GM12874 (cell line): ENCODE measurements at regions not wholly inside any gene's neighbourhood (a gene's known extent, or its start where the extent isn't known, plus 50 kb on each side); places are given as distances from the start of the nearest gene placed in this dataset.

Experiments
- TF ChIP-seq, protein P1 (sequence below): IDR thresholded peaks from 2 replicates; pipeline ENCODE4 v1.5.1; 2011; ENCODE audit warnings: low read depth, mild to moderate bottlenecking, control low read depth, low read length, moderate library complexity; ENCODE audit not compliant: insufficient read depth

DNA sequence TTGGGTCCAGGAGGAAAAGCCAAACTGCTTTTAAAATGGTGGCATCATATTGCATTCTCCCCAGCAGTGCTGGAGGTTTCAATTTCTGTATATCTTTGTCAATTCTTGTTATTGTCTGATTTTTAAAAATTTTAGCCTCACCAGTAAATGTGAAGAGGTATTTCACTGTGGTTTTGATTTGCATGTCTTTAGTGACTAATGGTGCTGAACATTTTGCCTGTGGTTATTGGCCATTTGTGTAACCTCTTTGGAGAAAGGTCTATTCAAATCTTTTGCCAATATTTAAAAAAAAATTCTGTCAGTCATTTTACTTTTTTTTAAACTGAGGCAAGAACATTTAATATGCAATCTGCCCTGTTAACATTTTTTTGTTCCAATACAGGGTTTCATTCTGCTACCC, 322.1 kb downstream of the TLL1 start:
- TF ChIP-seq, protein P1, sequence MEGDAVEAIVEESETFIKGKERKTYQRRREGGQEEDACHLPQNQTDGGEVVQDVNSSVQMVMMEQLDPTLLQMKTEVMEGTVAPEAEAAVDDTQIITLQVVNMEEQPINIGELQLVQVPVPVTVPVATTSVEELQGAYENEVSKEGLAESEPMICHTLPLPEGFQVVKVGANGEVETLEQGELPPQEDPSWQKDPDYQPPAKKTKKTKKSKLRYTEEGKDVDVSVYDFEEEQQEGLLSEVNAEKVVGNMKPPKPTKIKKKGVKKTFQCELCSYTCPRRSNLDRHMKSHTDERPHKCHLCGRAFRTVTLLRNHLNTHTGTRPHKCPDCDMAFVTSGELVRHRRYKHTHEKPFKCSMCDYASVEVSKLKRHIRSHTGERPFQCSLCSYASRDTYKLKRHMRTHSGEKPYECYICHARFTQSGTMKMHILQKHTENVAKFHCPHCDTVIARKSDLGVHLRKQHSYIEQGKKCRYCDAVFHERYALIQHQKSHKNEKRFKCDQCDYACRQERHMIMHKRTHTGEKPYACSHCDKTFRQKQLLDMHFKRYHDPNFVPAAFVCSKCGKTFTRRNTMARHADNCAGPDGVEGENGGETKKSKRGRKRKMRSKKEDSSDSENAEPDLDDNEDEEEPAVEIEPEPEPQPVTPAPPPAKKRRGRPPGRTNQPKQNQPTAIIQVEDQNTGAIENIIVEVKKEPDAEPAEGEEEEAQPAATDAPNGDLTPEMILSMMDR: no peak

DNA sequence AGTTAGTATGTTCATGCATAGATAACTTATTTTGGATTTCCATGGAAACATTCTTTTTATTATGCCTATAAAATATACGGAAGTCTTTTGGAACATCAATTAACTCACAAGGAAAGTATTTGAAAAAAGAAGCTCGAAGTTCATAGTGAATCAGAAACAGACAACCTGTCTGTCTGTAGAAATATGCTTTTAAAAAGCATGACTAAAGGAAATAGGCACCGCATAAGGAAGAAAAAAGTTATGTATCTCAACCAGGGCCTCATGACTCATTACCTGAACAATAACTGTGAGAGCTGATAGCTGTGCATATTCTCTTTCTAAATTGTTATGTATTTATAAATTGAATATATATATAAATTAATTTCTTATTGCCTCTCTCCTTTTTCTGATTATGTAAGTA, 324.1 kb downstream of the TLL1 start:
- TF ChIP-seq, protein P1: no peak

DNA sequence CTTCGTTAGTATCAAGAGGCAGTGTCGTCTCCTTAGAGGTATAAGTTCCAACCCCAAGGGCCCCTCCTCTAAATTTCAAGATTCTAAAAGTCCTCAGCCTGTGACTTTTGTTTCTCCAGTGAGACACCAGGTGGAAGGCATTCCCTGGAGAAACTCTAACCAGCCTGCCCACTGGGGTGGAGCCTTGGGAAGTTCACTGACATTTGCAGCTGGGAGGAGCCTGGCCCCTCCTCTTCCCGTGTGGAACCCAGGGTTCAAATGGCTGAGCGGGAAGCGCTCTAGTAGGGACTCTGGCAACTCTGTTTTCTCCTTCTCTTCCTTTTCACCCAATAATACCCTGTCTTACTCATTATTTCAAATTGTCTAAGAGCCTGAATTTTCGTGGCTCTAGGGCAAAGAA, 325.0 kb downstream of the TLL1 start:
- TF ChIP-seq, protein P1: no peak

DNA sequence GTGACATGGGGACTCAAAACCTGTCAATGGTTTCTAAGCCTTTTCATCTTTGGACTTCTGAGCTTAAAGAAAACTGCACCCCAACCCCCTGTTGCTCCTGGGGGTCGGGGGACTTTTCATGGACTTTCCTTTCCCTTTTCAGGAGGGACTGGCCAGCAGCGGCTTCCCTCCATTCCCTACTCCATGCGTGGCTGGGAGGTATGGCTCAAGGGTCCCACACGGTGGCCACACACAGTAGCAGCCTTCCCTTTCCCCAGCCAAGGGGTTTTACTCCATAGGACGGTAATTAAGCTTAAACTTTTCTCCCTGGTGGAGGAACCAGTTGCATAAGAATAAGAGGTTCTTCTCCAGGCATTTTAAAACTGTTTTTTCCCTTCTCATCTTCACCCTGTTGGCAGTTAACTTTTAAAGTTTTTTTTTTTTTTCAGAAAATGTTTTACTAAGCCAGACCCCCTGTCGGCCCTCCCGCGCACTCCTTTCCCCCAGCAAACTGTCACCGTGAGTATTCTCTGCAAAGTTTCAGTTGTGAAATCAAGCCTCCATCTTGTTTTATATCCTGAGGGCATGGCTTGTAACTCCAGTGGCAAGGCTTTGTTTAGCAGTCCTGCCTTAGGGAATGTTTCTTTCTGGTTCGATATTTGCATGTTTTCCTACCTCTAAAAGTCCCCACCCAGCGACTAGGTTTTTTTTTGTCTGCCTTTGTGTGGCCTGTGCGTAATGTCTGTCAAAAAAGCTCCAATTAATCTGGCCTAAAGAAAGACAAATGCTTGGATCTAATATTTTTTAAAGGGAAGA, 325.7 kb downstream of the TLL1 start:
- TF ChIP-seq, protein P1: no peak

DNA sequence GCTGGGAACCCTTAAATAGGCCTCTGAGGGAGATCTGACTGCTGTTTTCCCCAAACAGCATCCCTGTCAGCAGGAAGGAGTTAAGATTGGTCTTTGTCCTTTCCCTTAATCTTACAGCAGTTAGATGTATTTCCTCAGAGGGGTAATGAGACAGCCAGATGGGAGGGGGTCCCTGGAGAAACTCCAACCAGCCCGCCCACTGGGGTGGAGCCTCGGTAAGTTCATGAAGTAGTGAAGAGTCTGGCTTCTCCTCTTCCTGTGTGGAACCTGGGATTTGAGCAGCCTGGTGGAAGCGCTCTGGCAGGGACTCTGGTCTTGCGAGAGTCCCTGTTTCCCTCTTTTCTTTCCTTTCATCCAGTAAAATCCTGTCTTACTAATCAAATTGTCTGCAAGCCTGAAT, 330.0 kb downstream of the TLL1 start:
- TF ChIP-seq, protein P1: no peak

DNA sequence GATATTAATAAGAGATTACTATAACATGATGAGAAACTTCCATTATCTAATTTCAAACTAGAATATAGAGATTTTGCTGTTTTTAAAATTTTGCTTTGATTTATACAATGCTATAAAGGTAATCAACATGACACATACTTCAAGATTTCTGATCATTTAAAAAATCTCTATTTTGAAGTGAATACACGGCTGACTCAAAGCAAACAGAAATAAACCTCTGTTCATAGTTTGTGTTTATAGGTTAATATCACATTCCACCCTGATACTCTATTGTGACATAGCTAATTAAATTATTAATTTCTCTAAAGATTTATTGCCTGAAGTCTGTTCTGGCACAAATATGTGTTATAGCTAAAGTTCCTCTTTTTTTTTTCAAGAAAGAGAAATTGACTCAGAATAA, 349.2 kb downstream of the TLL1 start:
- TF ChIP-seq, protein P1: no peak

DNA sequence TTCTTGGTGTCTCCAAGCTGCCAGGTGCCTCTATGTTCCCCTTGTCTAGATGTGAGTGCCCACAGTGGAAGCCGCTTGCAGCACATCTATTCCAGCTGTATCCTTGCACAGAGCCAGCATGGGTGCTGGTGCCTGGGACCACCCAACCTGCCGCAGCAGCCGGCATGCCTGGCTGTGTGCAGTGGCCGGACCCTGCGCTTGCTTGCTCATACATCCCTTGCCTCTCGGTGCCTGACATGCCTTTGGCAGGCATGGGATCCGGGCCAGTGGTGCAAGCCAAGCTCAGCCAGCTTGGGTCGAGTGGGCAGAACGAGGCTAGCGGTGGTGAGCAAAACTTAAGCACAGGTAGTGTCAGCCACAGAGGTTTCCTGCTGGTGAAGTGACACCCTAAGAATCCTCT, 355.1 kb downstream of the TLL1 start:
- TF ChIP-seq, protein P1: no peak
